CD4-positive, alpha-beta memory T cell (primary cell): ENCODE measurements at regions not wholly inside any gene's neighbourhood (a gene's known extent, or its start where the extent isn't known, plus 50 kb on each side); places are given as distances from the start of the nearest gene placed in this dataset.

Experiments
- CTCF ChIA-PET: fragments of 350-600 bp; sonication (Branson Sonifier 250); formaldehyde crosslinking; loops from one replicate; lab custom pipeline; 2021; ENCODE audit warnings: inconsistent platforms; ENCODE audit not compliant: partially characterized antibody; lab: Charles Lee
- POLR2A ChIA-PET: fragments of 350-600 bp; sonication (Branson Sonifier 250); formaldehyde crosslinking; loops from one replicate; lab custom pipeline; 2021; ENCODE audit not compliant: partially characterized antibody; lab: Charles Lee
- DNase-seq, 5 donors: peaks; one replicate each; pipeline versions ENCODE4 v3.0.0 to v3.0.0-alpha.2; 2020 to 2022; ENCODE audit warnings: mixed read lengths in 1 of 5
- H3K27ac ChIP-seq: one replicate; pipeline ENCODE4 v1.7.0; 2013; ENCODE audit warnings: low read depth, low read length
- H3K27me3 ChIP-seq: 2 replicates; pipeline ENCODE4 v1.7.0; 2013; ENCODE audit warnings: mild to moderate bottlenecking, low read length, moderate library complexity; ENCODE audit not compliant: insufficient read depth
- H3K36me3 ChIP-seq: 2 replicates; pipeline ENCODE4 v1.7.0; 2013; ENCODE audit warnings: mild to moderate bottlenecking, low read length, moderate library complexity; ENCODE audit not compliant: insufficient read depth
- H3K4me1 ChIP-seq: 2 replicates; pipeline ENCODE4 v1.7.0; 2013; ENCODE audit warnings: mild to moderate bottlenecking, low read length, moderate library complexity; ENCODE audit not compliant: insufficient read depth
- H3K4me3 ChIP-seq, 2 donors: one replicate each; pipeline ENCODE4 v1.7.0; 2013; ENCODE audit warnings: low read length in 2 of 2, mild to moderate bottlenecking in 1 of 2
- H3K9me3 ChIP-seq, 2 donors: one replicate each; pipeline ENCODE4 v1.7.0; 2013; ENCODE audit warnings: low read length in 2 of 2, control low read depth in 1 of 2; ENCODE audit not compliant: control insufficient read depth in 1 of 2
- H3K27ac Mint-ChIP-seq, 7 donors: one replicate each; pipeline ENCODE4 v1.8.0; 2020 to 2021; ENCODE audit warnings: mixed read lengths in 7 of 7, mild to moderate bottlenecking in 6 of 7, inconsistent platforms in 3 of 7, moderate library complexity in 3 of 7
- H3K27me3 Mint-ChIP-seq, 2 donors: one replicate each; pipeline ENCODE4 v1.8.0; 2020 to 2021; ENCODE audit warnings: mixed read lengths in 2 of 2
- H3K36me3 Mint-ChIP-seq, 2 donors: one replicate each; pipeline ENCODE4 v1.8.0; 2020 to 2021; ENCODE audit warnings: mixed read lengths in 2 of 2, inconsistent platforms in 1 of 2, mild to moderate bottlenecking in 1 of 2
- H3K4me1 Mint-ChIP-seq, 4 donors: one replicate each; pipeline ENCODE4 v1.8.0; 2020 to 2021; ENCODE audit warnings: mixed read lengths in 4 of 4, mild to moderate bottlenecking in 1 of 4
- H3K4me3 Mint-ChIP-seq, 8 donors: one replicate each; pipeline ENCODE4 v1.8.0; 2020 to 2021; ENCODE audit warnings: mixed read lengths in 8 of 8, mild to moderate bottlenecking in 7 of 8, moderate library complexity in 6 of 8, inconsistent platforms in 3 of 8
- H3K9me3 Mint-ChIP-seq, 8 donors: one replicate each; pipeline ENCODE4 v1.8.0; 2020 to 2021; ENCODE audit warnings: mixed read lengths in 8 of 8, mild to moderate bottlenecking in 5 of 8, inconsistent platforms in 3 of 8, moderate library complexity in 1 of 8
- intact Hi-C: fragments of 100-400 bp; cut with micrococcal nuclease; formaldehyde crosslinking; loops from one replicate; pipeline ENCODE4 v1.15.1; 2023

- intact Hi-C loops = no loop called here
- Histone ChIP-seq H3K4me3 (no peak overlapping the region), H3K27ac (no peak overlapping the region), H3K27me3 (no peaks in the 10 kb centered on the region), H3K4me1 (no peaks in the 10 kb centered on the region), H3K9me3 (peaks cover 0 to 12% of the 10 kb centered on the region in 2 donors), H3K36me3 (no peaks in the 10 kb centered on the region)
- peaks cover 16 to 56% (median 34%) of the 10 kb centered on the region in 8 donors for H3K9me3 Mint-ChIP-seq
- no peak overlapping the region for H3K27ac Mint-ChIP-seq
- no peaks in the 10 kb centered on the region for H3K4me1 Mint-ChIP-seq
- no peak for DNase-seq
- H3K27me3 Mint-ChIP-seq = peaks cover 15 to 21% of the 10 kb centered on the region in 2 donors
- no peak overlapping the region for H3K4me3 Mint-ChIP-seq
- ChIA-PET CTCF (no interaction called here), POLR2A (no interaction called here)
- peaks cover 0 to 4% of the 10 kb centered on the region in 2 donors for H3K36me3 Mint-ChIP-seq
Measured at GRCh38 chr2:9065901-9066300, 62.4 kb upstream of the MBOAT2 start.

DNA sequence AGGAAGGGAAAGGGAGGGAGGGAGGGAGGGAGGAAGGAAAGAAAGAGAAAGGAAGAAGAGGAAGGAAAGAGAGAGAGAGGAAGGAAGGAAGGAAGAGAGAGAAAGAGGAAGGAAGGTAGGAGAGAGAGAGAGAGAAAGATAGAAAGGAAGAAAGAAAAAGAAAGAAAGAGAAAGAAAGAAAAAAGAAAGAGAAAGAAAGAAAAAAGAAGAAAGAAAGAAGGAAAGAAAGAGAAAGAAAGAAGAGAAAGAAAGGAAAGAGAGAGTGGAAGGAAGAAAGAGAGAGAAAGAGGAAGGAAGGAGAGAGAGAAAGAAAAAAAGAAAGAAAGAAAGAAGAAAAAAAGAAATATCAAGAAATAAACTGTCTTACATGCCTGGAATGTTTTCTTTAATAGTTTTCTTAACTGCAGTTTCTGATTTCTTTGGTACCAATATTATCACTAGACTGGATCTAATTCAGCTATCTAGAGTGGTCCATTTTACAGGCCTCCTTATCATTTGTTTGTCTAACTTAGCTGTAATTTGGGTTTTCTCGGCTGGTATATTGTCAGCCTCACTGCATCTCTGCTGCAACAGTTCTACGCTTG lies 59.6 kb upstream of the MBOAT2 start:
- intact Hi-C loops = no loop called here
- H3K4me1 Mint-ChIP-seq = no peaks in the 10 kb centered on the region
- no peak for DNase-seq
- H3K27ac ChIP-seq = no peak overlapping the region
- H3K4me1 ChIP-seq = no peaks in the 10 kb centered on the region
- H3K27me3 ChIP-seq = no peaks in the 10 kb centered on the region
- peaks cover 8 to 40% (median 26%) of the 10 kb centered on the region in 8 donors for H3K9me3 Mint-ChIP-seq
- no peak overlapping the region for H3K4me3 Mint-ChIP-seq
- peaks cover 0 to 12% of the 10 kb centered on the region in 2 donors for H3K9me3 ChIP-seq
- peaks cover 16 to 19% of the 10 kb centered on the region in 2 donors for H3K27me3 Mint-ChIP-seq
- H3K27ac Mint-ChIP-seq = no peak overlapping the region
- POLR2A ChIA-PET = no interaction called here
- H3K36me3 Mint-ChIP-seq = peaks cover 0 to 4% of the 10 kb centered on the region in 2 donors
- H3K36me3 ChIP-seq = no peaks in the 10 kb centered on the region
- no peak overlapping the region for H3K4me3 ChIP-seq
- CTCF ChIA-PET = no interaction called here

- Histone ChIP-seq H3K4me1 (no peaks in the 10 kb centered on the region), H3K27me3 (no peaks in the 10 kb centered on the region), H3K9me3 (peaks cover 0 to 7% of the 10 kb centered on the region in 2 donors), H3K36me3 (no peaks in the 10 kb centered on the region), H3K4me3 (no peak overlapping the region), H3K27ac (no peak overlapping the region)
- no peak for DNase-seq
- intact Hi-C loops = no loop called here
- ChIA-PET POLR2A (no interaction called here), CTCF (no interaction called here)
- no peak overlapping the region for H3K27ac Mint-ChIP-seq
- H3K36me3 Mint-ChIP-seq = peaks cover 0 to 4% of the 10 kb centered on the region in 2 donors
- H3K4me1 Mint-ChIP-seq = peaks cover 0 to 1% (median under 1%) of the 10 kb centered on the region in 4 donors
- peaks cover 16 to 19% of the 10 kb centered on the region in 2 donors for H3K27me3 Mint-ChIP-seq
- no peak overlapping the region for H3K4me3 Mint-ChIP-seq
- peaks cover 0 to 22% (median 13%) of the 10 kb centered on the region in 8 donors for H3K9me3 Mint-ChIP-seq
Measured at GRCh38 chr2:9060819-9061218, 57.3 kb upstream of the MBOAT2 start.

DNA sequence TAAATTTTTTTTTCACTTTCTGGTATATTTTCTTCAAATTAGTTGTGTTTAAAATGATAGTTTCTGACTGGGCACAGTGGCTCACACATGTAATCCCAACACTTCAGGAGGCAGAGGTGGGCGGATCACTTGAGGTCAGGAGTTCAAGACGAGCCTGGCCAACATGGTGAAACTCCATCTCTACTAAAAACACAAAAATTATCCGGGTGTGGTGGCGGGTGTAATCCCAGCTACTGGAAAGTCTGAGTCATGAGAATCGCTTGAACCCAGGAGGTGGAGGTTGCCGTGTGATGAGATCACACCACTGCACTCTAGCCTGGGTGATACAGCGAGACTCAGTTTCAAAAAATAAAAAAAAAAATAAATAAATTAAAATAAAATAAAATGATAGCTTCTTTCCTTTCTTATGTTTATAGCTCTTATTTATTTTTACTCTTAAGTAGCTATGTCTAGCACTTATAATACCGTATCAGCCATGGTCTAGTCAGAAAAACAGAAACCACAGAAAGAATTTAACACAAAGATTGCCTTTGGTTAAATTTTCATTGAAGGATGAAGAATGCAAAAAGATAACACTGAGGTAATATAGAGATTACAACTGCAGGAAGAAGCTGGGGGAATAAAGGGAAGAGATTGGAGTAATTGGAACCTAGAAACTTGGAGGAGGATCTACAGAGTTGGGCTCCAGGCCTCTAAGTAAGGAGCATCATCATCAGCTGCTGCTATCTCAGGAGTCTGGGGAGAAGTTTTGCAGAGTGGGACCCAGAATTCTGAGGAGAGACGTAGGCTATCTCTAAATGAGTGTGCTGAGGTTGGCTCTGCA lies 54.7 kb upstream of the MBOAT2 start:
- no peaks in the 10 kb centered on the region for H3K36me3 Mint-ChIP-seq
- POLR2A ChIA-PET = no interaction called here
- CTCF ChIA-PET = no interaction called here
- H3K9me3 Mint-ChIP-seq = peaks cover 0 to 3% (median 0%) of the 10 kb centered on the region in 8 donors
- no peak for DNase-seq
- Histone ChIP-seq H3K4me1 (peaks cover 4% of the 10 kb centered on the region), H3K27me3 (no peaks in the 10 kb centered on the region), H3K4me3 (no peak overlapping the region), H3K9me3 (no peaks in the 10 kb centered on the region), H3K27ac (no peak overlapping the region), H3K36me3 (no peaks in the 10 kb centered on the region)
- peaks cover 3 to 10% (median 7%) of the 10 kb centered on the region in 4 donors for H3K4me1 Mint-ChIP-seq
- no peak overlapping the region for H3K4me3 Mint-ChIP-seq
- H3K27me3 Mint-ChIP-seq = peaks cover 10 to 18% of the 10 kb centered on the region in 2 donors
- H3K27ac Mint-ChIP-seq = no peak overlapping the region
- intact Hi-C loops = no loop called here

DNA sequence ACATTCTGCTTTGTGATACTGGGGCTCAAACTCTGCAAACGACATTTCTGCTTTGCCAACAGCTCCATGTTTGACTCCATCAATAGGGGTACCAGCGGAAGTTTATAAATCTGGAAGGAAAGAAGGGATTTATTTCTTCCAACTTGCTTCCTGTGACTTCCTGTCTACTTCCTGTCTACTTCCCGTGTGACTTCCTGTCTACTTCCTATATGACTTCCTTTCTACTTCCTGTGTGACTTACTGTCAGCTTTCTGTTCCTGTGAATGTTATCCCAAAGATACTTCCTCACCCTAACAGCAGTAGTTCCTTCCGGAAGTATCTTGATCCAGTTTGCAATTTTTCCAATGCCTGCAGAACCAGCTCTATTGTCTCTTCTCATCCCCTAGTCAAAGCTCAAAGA lies 52.0 kb upstream of the MBOAT2 start:
- H3K27me3 ChIP-seq = no peaks in the 10 kb centered on the region
- H3K27ac Mint-ChIP-seq = no peak overlapping the region
- peaks cover 5 to 13% of the 10 kb centered on the region in 2 donors for H3K27me3 Mint-ChIP-seq
- ChIA-PET POLR2A (no interaction called here), CTCF (no interaction called here)
- peaks cover 0 to 3% (median 0%) of the 10 kb centered on the region in 8 donors for H3K9me3 Mint-ChIP-seq
- intact Hi-C loops = no loop called here
- no peak overlapping the region for H3K4me3 ChIP-seq
- H3K36me3 ChIP-seq = no peaks in the 10 kb centered on the region
- peaks cover 4% of the 10 kb centered on the region for H3K4me1 ChIP-seq
- H3K27ac ChIP-seq = no peak overlapping the region
- H3K4me3 Mint-ChIP-seq = no peak overlapping the region
- no peaks in the 10 kb centered on the region for H3K36me3 Mint-ChIP-seq
- DNase-seq = no peak
- no peaks in the 10 kb centered on the region for H3K9me3 ChIP-seq
- peaks cover 3 to 10% (median 7%) of the 10 kb centered on the region in 4 donors for H3K4me1 Mint-ChIP-seq

DNA sequence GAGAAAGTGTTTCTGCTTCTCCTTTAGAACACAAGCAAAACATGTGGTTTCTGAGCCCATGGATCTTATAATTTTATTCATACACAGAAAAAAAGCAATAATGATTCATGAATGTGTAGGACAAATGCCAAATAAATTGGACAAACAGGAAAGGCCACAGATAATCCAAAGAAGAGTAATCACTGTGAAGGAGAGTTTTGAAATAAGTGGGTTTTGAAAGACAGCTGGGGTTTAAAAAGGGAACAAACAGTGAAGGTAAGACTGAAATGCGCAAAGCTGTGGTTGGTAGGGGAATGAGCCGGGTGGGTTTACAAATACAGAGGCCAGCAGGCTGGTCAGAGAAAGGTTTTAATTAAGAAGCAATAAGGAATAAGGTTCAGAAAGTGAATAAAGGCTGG lies 50.0 kb upstream of the MBOAT2 start:
- DNase-seq = no peak
- H3K9me3 Mint-ChIP-seq = peaks cover 0 to 3% (median 0%) of the 10 kb centered on the region in 8 donors
- H3K4me3 Mint-ChIP-seq = no peak overlapping the region
- H3K36me3 Mint-ChIP-seq = no peaks in the 10 kb centered on the region
- peaks cover 3 to 10% (median 7%) of the 10 kb centered on the region in 4 donors for H3K4me1 Mint-ChIP-seq
- no peak overlapping the region for H3K27ac Mint-ChIP-seq
- no peak overlapping the region for H3K27ac ChIP-seq
- intact Hi-C loops = no loop called here
- ChIA-PET POLR2A (no interaction called here), CTCF (no interaction called here)
- H3K9me3 ChIP-seq = no peaks in the 10 kb centered on the region
- no peaks in the 10 kb centered on the region for H3K27me3 ChIP-seq
- no peak overlapping the region for H3K4me3 ChIP-seq
- no peaks in the 10 kb centered on the region for H3K36me3 ChIP-seq
- H3K27me3 Mint-ChIP-seq = peaks cover 3 to 7% of the 10 kb centered on the region in 2 donors
- H3K4me1 ChIP-seq = peaks cover 4% of the 10 kb centered on the region
